H54 (cell line): ENCODE measurements at regions not wholly inside any gene's neighbourhood (a gene's known extent, or its start where the extent isn't known, plus 50 kb on each side); places are given as distances from the start of the nearest gene placed in this dataset.

Experiments
- DNase-seq: peaks from one replicate; pipeline ENCODE4 v3.0.0; 2011; ENCODE audit warnings: low spot score, mixed read lengths; ENCODE audit not compliant: insufficient read length
- FAIRE-seq: peaks from 3 replicates; lab custom pipeline; 2011; peaks lifted over from hg19 to GRCh38; lab: Jason Lieb, UNC
- POLR2A ChIP-seq: IDR thresholded peaks from 2 replicates; pipeline ENCODE4 v1.6.1; 2011; ENCODE audit warnings: low read depth, mild to moderate bottlenecking, low read length

DNA sequence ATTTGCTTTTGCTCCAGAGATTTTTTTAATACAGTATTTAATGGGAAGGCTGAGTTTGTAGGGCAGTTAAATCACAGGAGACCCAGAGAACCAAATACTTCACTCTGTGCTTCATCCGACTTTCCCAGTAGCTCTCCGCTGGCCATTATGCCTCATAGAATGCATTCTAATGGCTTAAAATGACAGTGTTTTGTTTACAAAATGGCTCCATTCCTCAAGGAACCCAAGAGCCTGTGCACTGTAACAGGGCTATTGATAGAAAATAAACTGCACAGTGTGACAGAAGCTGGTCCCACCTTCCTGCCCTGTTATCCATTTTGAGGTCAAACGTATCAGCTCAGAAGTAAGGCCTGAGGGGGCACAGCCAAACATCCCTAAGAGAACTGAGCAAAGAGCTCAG, 136.5 kb downstream of the RAP2A start:
- no peak for TF ChIP-seq POLR2A
- no peak for DNase-seq
- FAIRE-seq = no peak

DNA sequence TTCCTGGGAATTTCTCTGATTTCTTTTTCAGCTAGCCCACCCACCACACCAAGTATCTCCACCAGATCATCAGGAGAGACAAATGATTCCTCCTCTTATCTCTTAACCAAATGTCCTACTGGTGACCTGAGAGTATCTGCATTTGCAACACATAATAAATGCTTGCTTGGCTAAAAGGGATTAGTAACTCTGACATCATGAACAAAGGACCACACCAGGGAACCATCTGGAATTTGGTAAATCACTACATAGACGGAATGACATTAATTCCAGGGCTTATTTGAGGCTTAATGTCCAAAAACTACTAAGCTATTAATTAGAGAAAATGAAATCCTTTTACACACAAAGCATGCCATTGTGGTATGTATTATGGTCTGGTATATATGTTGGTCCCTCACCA, 139.0 kb downstream of the RAP2A start:
- DNase-seq (no peak), FAIRE-seq (no peak)
- TF ChIP-seq POLR2A = no peak

DNA sequence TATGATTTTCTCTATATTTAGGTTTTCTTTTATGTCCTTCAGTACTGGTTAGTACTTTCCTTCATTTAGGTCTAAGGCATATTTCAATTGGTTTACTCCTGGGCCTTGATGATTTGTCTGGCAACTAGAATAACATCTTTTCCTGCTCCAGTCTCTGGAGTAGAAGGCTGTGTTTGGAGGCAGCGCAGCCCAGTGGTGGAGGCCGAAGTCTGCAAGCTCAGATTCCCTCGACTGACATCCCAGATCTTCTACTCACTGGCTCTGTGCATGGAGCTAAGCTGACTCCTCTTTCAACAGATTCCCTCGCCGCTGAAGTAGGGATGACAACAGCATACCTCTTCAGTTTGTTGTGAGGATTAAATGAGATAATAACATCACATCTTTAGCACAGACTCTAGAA, 141.0 kb downstream of the RAP2A start:
- FAIRE-seq (peak; percentile 86), DNase-seq (peak; percentile 15)
- TF ChIP-seq POLR2A = no peak

GRCh38 chr13:97577026-97577425, 143.1 kb downstream of the RAP2A start:
- no peak for TF ChIP-seq POLR2A
- DNase-seq (no peak), FAIRE-seq (no peak)

- no peak for DNase-seq
- no peak for TF ChIP-seq POLR2A
- no peak for FAIRE-seq
Observed at GRCh38 chr13:97582170-97582569, 148.2 kb downstream of the RAP2A start.

GRCh38 chr13:97583907-97584497, 150.0 kb downstream of the RAP2A start:
- TF ChIP-seq POLR2A = no peak
- FAIRE-seq (no peak), DNase-seq (no peak)

DNA sequence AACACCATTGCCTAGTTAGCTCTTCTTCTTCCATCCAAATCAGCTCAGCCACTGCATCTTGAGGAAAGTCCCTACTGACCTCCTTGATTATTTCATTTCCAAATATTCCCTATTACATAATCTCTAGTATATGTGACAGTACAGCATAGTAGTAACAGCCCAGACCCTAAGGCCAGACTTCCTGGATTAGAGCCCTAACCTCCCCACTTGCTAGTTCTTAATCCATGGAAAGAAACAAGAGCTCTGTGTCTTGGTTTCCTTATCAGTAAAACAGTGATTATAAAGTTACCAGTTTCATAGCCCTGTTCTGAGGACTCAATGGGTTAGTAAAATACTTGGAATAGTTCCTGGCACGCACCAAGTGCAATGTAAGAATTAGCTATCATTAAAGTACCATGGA, 153.0 kb downstream of the RAP2A start:
- no peak for DNase-seq
- TF ChIP-seq POLR2A = no peak
- FAIRE-seq = no peak

DNA sequence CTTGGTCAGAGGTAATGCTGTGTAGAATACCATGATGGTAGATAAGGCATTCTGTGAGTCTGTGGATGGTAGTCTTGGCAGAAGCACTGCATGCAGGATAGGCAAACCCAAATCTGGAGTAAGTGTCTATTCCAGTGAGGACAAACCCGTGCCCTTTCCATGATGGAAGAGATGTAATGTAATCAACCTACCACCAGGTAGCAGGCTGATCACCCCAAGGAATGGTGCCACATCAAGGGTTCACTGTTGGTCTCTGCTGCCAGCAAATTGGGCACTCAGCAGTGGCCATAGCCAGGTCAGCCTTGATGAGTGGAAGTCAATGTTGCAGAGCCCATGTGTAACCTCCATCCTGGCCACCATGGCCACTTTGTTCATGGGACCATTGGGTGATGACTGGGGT, 155.0 kb downstream of the RAP2A start:
- FAIRE-seq = no peak
- TF ChIP-seq POLR2A = no peak

DNA sequence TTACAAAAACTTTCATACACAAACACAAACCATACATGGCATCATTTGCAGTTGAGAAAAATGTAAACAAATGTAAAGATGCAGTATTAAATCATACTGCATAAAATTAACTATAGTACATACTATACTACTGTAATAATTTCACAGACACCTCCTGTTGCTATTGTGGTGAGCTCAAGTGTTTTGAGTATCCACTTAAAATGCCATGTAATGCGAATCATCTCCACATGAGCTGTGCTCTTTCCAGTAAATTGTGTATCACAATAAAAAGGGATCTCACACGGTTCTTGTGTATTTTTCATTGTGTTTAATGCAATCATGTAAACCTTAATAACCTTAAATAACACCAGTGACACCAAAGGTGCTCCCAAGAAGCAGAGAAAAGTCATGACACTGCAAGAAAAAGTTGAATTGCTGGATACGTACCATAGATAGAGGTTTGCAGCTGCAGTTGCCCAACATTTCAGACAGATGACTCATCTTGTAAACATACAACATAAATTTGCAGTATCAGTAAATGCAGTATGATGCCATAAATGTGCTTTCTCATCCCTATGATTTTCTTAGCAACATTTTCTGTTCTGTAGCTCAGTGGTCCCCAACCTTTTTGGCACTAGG, 166.6 kb downstream of the RAP2A start:
- FAIRE-seq (peak; percentile 92), DNase-seq (no peak)
- no peak for TF ChIP-seq POLR2A

More for the DNA sequence above, 155.0 kb downstream of the RAP2A start:
- DNase-seq = no peak

GRCh38 chr13:97615266-97615665, 181.3 kb downstream of the RAP2A start:
- DNase-seq (no peak), FAIRE-seq (no peak)
- TF ChIP-seq POLR2A = no peak

DNA sequence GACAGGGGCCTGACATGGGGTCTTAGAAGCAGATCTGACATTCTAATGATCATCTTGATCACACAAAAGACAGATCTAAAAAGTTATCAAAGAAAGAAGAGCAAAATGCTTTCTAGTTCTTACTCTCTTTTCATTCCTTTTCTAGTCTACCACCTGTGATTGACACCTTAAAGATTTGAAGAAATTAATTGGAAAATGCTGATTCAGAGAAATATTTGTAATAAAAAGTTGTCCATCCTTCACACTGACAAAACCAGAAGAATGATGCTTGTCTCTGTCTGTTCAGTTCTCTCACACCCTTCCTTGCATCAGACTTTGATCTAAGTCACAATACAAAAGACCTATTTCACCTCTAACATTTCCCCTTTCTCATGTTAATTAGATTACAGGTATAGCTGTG, 182.4 kb downstream of the RAP2A start:
- FAIRE-seq (no peak), DNase-seq (no peak)
- TF ChIP-seq POLR2A = no peak

- no peak for TF ChIP-seq POLR2A
- no peak for FAIRE-seq
- no peak for DNase-seq
Observed at GRCh38 chr13:97621025-97621424, 187.1 kb downstream of the RAP2A start.

- DNase-seq = no peak
- TF ChIP-seq POLR2A = no peak
- FAIRE-seq = no peak
Observed at GRCh38 chr13:97621631-97622030, 187.7 kb downstream of the RAP2A start.

GRCh38 chr13:97627566-97627965, 193.6 kb downstream of the RAP2A start:
- peak; percentile 37 for DNase-seq
- FAIRE-seq = peak; percentile 55
- TF ChIP-seq POLR2A = no peak

- no peak for DNase-seq
- TF ChIP-seq POLR2A = no peak
- no peak for FAIRE-seq
Observed at GRCh38 chr13:97629601-97630272, 195.8 kb downstream of the RAP2A start.

DNA sequence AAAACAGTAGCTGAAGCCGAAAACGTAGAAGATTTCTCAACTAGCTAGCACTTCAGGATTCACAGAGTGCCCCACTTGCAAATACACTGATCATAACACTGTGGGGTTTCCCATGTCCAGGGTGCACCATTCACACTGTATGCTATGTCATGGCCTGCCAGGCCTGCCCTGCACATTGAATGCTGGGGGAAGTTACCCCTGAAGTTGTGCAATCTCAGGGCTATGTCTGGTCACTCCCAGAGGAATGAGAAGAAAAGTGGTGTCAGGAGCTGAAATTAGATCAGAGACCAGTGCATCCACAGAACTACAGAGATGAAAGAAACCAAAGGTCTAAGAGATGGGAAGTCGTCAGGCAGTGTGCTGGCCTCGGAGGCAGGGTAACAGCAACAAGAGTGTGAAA, 196.8 kb downstream of the RAP2A start:
- DNase-seq (no peak), FAIRE-seq (no peak)
- TF ChIP-seq POLR2A = no peak
